ENCODE measurements at regions not wholly inside any gene's neighbourhood (a gene's known extent, or its start where the extent isn't known, plus 50 kb on each side); places are given as distances from the start of the nearest gene placed in this dataset.

DNA sequence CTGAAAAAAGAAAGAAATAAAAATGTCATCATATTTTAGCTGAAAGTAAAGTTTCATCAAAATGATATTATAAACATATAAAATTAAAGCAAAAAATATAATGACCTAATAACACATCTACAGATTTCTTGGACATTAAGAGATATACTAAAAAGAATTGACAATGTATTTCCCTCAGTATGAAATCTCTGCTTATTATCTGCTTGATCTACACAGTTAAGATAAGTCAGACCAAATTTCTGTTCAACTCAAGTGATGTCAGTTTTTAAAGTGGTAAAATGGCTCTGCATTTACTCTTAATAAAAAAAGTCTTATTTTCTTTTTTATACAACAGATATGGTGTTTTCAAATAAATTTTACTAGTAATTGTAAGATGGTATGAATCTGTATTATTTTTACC is 159.4 kb upstream of the SEMA3A start:
- TF ChIP-seq, protein P1, sequence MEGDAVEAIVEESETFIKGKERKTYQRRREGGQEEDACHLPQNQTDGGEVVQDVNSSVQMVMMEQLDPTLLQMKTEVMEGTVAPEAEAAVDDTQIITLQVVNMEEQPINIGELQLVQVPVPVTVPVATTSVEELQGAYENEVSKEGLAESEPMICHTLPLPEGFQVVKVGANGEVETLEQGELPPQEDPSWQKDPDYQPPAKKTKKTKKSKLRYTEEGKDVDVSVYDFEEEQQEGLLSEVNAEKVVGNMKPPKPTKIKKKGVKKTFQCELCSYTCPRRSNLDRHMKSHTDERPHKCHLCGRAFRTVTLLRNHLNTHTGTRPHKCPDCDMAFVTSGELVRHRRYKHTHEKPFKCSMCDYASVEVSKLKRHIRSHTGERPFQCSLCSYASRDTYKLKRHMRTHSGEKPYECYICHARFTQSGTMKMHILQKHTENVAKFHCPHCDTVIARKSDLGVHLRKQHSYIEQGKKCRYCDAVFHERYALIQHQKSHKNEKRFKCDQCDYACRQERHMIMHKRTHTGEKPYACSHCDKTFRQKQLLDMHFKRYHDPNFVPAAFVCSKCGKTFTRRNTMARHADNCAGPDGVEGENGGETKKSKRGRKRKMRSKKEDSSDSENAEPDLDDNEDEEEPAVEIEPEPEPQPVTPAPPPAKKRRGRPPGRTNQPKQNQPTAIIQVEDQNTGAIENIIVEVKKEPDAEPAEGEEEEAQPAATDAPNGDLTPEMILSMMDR (IDR thresholded peaks at IDR 0.05), result no peak
- TF ChIP-seq POLR2AphosphoS5 (IDR thresholded peaks at IDR 0.05; ENCODE audit: low read depth, low read length), result no peak
- no peak for TF ChIP-seq SIN3A (IDR thresholded peaks at IDR 0.05; ENCODE audit: borderline replicate concordance, insufficient read depth, low read depth, low read length)
- TF ChIP-seq, protein P2, sequence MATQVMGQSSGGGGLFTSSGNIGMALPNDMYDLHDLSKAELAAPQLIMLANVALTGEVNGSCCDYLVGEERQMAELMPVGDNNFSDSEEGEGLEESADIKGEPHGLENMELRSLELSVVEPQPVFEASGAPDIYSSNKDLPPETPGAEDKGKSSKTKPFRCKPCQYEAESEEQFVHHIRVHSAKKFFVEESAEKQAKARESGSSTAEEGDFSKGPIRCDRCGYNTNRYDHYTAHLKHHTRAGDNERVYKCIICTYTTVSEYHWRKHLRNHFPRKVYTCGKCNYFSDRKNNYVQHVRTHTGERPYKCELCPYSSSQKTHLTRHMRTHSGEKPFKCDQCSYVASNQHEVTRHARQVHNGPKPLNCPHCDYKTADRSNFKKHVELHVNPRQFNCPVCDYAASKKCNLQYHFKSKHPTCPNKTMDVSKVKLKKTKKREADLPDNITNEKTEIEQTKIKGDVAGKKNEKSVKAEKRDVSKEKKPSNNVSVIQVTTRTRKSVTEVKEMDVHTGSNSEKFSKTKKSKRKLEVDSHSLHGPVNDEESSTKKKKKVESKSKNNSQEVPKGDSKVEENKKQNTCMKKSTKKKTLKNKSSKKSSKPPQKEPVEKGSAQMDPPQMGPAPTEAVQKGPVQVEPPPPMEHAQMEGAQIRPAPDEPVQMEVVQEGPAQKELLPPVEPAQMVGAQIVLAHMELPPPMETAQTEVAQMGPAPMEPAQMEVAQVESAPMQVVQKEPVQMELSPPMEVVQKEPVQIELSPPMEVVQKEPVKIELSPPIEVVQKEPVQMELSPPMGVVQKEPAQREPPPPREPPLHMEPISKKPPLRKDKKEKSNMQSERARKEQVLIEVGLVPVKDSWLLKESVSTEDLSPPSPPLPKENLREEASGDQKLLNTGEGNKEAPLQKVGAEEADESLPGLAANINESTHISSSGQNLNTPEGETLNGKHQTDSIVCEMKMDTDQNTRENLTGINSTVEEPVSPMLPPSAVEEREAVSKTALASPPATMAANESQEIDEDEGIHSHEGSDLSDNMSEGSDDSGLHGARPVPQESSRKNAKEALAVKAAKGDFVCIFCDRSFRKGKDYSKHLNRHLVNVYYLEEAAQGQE (IDR thresholded peaks at IDR 0.05; ENCODE audit: insufficient read depth in 1 of 2, low read depth in 2 of 2, low read length in 1 of 2), result no peak
